ENCODE measurements at regions not wholly inside any gene's neighbourhood (a gene's known extent, or its start where the extent isn't known, plus 50 kb on each side); places are given as distances from the start of the nearest gene placed in this dataset.
"Not testable (repeated sequence)": the region's sequence is repeated elsewhere in the genome, so short reads cannot be mapped to it uniquely, and the experiment has no call there.

- DNase-seq = no peak
These were observed 142.0 kb upstream of the KCNJ15 start for GRCh38 chr21:38114717-38115333.

- DNase-seq = no peak
These were observed 140.9 kb upstream of the KCNJ15 start for GRCh38 chr21:38115870-38116269.

DNA sequence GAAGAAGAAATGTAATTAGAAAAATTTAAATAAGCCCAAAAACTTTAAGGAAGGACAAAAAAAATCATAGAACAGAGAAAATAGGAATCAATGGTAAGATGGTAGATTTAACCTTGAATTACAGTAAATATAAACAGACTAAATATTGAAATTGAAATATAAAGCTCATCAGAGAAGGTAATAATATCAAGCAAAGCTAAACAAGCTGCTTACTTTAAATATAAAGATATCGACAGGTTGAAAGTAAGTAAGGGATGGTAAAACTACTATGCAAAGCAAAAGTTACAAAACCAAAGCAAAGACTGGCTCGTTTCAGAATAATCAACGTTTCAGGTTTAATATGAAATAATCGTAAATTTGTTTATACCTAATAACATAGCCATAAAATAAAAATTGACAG, 137.0 kb upstream of the KCNJ15 start:
- no peak for DNase-seq

- DNase-seq = not testable (repeated sequence)
These were observed 136.2 kb upstream of the KCNJ15 start for GRCh38 chr21:38120679-38120983.

- DNase-seq = no peak
These were observed 135.6 kb upstream of the KCNJ15 start for GRCh38 chr21:38120984-38121855.

DNA sequence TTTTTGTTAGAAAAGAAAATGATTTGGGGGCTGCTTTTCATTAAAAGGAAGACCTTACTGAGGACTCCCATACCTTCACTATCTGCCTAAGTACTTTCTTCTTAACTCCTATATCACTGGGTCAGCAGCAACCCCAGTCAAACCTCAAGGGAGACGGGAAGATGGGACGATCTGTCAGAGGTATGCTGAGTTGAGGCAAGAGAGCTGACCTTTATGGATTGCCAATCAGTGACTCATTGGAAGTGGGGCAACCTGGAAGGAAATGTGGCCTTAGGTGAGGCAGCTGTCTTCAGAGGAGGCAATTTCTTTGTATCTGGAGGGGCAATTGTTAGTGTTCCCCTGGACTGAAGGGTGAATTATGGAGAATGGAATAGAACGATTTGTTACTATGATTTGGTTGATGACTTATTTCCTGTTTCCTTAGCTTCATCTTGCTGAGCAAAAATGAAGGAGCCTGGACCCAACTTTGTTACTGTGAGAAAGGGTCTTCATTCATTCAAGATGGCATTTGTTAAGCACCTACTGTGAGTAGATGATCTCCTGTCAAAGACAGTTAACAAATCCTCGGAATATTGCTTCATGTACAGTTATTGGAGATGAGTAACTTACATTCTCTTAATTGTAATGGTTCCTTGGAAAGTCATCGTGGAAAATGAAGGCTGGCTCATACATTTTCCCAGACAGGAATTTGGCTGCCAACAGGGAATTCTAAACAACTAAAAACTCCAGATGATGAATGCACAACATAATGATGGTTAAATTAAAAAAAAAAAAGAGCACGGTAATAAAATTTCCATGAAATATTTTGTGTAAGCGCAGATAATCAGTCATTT, 134.7 kb upstream of the KCNJ15 start:
- no peak for DNase-seq

- no peak for DNase-seq
These were observed 133.2 kb upstream of the KCNJ15 start for GRCh38 chr21:38123626-38124025.

DNA sequence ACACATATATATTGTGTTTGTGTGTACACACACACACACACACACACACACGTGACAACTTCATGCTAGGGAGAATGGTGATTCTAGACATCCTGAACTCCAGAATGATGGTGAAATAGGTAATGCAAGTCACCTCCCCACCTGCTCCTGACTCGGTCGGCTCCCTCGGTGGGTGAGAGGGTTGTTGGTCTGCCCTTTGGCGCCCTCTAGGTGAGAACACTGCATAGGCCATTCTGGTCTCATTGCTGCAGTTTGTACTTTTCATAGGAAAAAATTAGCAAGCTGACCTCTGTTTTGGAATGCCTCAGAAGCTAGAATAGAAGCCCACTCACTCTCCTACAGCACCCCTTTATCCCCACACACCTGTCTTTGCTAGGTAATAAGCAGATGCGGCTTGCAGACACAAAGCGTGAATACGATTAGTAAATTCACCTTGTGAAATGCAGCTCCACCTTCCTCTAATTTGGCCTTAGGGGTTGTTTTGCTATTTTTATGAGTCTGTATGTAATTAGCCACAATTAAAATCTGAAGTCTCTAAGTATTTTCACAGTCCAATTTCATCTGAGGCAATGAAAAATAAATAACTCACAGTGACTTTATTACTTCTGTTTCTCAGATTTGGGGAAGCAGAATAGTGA, 130.0 kb upstream of the KCNJ15 start:
- peak; percentile 59 to 71 for DNase-seq

DNA sequence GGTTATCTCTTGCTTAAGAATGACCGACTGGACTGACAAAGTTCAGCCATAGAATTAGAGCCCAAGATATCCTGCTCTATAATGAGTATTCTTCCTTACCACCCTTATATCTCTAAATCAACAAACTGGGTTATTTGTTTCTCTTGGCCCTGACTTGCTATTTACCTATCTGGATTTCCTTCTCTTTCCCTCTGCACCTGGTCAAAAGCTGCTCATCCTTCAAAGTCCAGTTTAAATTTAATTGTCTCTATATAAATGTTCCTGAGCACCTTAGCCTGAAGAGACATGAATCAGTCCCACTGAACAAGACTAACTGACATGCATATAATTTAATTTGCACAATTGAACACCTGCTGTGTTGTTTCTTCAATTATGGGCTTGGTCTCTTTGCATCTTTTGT, 127.1 kb upstream of the KCNJ15 start:
- DNase-seq = no peak

GRCh38 chr21:38133240-38133639, 123.6 kb upstream of the KCNJ15 start:
- DNase-seq = no peak

- DNase-seq = peak; percentile 1 to 8
These were observed 122.5 kb upstream of the KCNJ15 start for GRCh38 chr21:38134084-38134873.

DNA sequence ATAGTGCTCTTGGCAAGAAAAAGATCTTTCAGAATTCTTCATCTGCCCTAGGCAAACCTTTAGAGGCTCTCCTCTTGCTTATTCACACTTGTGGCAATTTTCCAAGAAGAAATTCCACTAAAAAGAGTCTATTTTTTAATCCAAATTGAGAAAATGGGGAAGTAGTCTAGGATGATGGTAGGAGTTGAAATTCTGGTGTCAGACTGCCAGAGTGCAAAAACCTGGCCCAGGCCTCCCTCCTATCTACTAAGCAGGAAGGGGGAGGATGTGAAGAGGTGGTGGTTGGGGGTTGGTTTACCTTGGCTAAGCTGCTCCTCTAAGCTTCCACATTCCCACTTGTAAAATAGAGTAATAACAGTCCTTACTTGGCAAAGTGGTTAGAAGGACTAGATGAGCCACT, 120.6 kb upstream of the KCNJ15 start:
- no peak for DNase-seq

GRCh38 chr21:38139380-38140168, 117.2 kb upstream of the KCNJ15 start:
- DNase-seq = no peak

- no peak for DNase-seq
These were observed 116.4 kb upstream of the KCNJ15 start for GRCh38 chr21:38140207-38140903.

GRCh38 chr21:38142224-38142623, 114.6 kb upstream of the KCNJ15 start:
- no peak for DNase-seq

GRCh38 chr21:38144193-38144592, 112.6 kb upstream of the KCNJ15 start:
- DNase-seq = no peak

DNA sequence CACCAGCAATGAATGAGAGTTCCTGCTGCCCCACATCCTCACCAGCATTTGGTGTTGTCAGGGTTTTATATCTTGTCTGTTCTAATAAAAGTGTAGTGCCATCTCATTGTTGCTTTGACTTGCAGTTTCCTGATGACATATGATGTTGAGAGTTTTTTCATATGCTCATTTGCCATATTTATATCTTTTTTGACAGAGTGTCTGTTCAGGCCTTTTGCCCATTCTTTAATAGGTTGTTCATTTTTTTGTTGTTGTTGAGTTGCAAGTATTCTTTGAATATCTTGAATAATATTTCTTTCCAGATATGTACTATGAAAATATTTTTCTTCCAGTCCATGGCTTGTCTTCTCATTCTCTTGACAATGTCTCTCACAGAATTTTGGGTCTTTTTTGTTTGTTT, 111.7 kb upstream of the KCNJ15 start:
- no peak for DNase-seq

DNA sequence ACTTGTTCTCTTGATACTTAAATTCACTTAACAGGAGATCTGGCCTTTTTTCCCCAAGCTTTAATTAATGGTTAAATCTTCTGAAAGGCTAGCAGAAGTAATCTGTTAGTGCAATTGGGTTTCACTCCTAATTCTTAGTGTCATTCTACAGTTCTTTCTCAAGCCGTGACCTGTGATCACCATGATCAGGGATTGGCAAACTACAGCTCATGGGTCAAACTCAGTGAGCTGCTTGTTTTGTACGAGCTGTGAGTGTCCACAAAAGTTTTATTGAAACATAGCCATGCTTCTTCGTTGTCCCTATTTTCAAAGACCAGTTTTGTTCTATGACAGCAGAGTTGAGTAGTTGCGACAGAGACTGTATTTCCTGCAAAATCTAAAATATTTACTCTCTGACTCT, 109.4 kb upstream of the KCNJ15 start:
- DNase-seq = no peak

GRCh38 chr21:38148046-38148445, 108.7 kb upstream of the KCNJ15 start:
- no peak for DNase-seq

DNA sequence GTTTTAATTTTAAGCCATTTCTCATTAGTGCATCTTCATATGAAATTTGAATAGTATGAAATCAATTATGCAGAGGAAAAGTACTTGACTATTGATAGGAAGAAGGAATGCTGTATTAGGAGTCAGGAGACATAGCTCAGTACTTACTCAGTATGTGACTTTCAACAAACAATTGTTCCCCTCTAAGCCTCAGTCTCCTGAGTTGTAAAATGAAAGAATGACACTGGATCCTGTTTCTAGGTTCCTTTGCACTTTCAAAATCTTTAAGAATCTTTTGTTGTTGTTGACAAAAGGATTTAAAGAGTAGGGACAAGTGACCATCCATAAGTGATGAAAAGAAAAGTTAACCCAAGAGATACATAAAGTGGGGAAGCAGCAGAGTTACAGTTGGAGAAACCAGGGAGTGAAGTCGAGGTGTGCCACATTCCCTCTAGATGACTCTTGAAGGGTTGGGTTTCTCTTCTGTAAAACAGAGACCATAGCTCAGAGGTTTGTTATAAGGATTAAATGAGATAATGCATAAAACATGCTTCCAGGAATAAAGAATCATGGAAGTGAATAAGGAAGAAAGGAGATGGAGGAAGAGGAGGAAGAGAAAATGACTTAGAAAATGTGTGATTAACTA, 105.7 kb upstream of the KCNJ15 start:
- no peak for DNase-seq

Data from activated CD4-positive, alpha-beta T cell treated with anti-CD3 and anti-CD28 coated beads, Interleukin-2, amount 50 U/mL, for 48 hours (primary cell).